Transverse colon (tissue), 4 donors: ENCODE measurements at regions not wholly inside any gene's neighbourhood (a gene's known extent, or its start where the extent isn't known, plus 50 kb on each side); places are given as distances from the start of the nearest gene placed in this dataset.

Experiments
- DNase-seq: peaks from one replicate; pipeline ENCODE4 v3.0.0-alpha.2; 2019
- H3K27ac ChIP-seq, 4 donors: fragments of 200-600 bp; sonication (generic); 2 replicates each; pipeline ENCODE4 v1.5.1; 2016 to 2018; ENCODE audit warnings: inconsistent platforms in 4 of 4
- H3K27me3 ChIP-seq: fragments of 200-600 bp; sonication (generic); 2 replicates; pipeline ENCODE4 v1.5.1; 2017; ENCODE audit warnings: inconsistent platforms
- H3K36me3 ChIP-seq, 4 donors: fragments of 200-600 bp; sonication (generic); 2 replicates each; pipeline ENCODE4 v1.5.1; 2017 to 2019; ENCODE audit warnings: inconsistent platforms in 4 of 4
- H3K4me1 ChIP-seq, 4 donors: fragments of 200-600 bp; sonication (generic); 2 replicates each; pipeline ENCODE4 v1.5.1; 2017 to 2020; ENCODE audit warnings: inconsistent platforms in 4 of 4
- H3K4me3 ChIP-seq, 4 donors: fragments of 200-600 bp; sonication (generic); 1 replicate in 1 of 4; 2 replicates in 3 of 4; pipeline versions ENCODE4 v1.5.1 to v1.6.1; 2017 to 2019; ENCODE audit warnings: inconsistent platforms in 4 of 4
- H3K9me3 ChIP-seq, 2 donors: fragments of 200-600 bp; sonication (generic); 2 replicates each; pipeline ENCODE4 v1.5.1; 2017 to 2019; ENCODE audit warnings: inconsistent platforms in 2 of 2
- CTCF ChIP-seq, 5 experiments: fragments of 200-600 bp in 3 of 5; fragments of 450-650 bp in 2 of 5; sonication (generic) in 3 of 5; IDR thresholded peaks; 1 replicate in 2 of 5; 2 replicates in 3 of 5; pipeline ENCODE4 v1.5.1; 2016 to 2017; ENCODE audit warnings: antibody characterized with exemption in 5 of 5, inconsistent platforms in 3 of 5, mild to moderate bottlenecking in 2 of 5, moderate library complexity in 1 of 5
- EP300 ChIP-seq: sonication (generic); formaldehyde crosslinking; IDR thresholded peaks from one replicate; pipeline ENCODE4 v1.6.1; 2017; ENCODE audit warnings: antibody characterized with exemption, low read depth
- POLR2A ChIP-seq: fragments of 450-650 bp; IDR thresholded peaks from one replicate; pipeline ENCODE4 v1.6.1; 2016; ENCODE audit warnings: antibody characterized with exemption, mild to moderate bottlenecking, moderate library complexity
- POLR2AphosphoS5 ChIP-seq, 3 donors: sonication (generic); formaldehyde crosslinking; IDR thresholded peaks; one replicate each; pipeline ENCODE4 v1.6.1; 2016; ENCODE audit warnings: antibody characterized with exemption in 3 of 3
- WGBS, 2 donors: methylation state at CpG; one replicate each; pipeline ENCODE4 v1.1.5; 2018; ENCODE audit warnings: low coverage in 1 of 2; 5-methylcytosine and 5-hydroxymethylcytosine counted together
- in situ Hi-C, 4 donors: fragments of 200-750 bp; cut with MboI; loops; one replicate each; pipeline versions ENCODE4 v1.15.0 to v1.15.1; 2017; ENCODE audit warnings: low sequenced_read_pairs in 3 of 4, low pct_ligation_motif_present in 1 of 4, low pct_unique_long_range_greater_than_20kb in 1 of 4
- intact Hi-C: fragments of 100-400 bp; cut with DNase I; formaldehyde crosslinking; loops from one replicate; pipeline ENCODE4 v1.15.1; 2023; ENCODE audit warnings: low total_unique reads

- in situ Hi-C loops = no loop called here
- Histone ChIP-seq H3K36me3 (no peaks in the 10 kb centered on the region), H3K27me3 (no peaks in the 10 kb centered on the region), H3K9me3 (no peaks in the 10 kb centered on the region), H3K4me3 (no peak overlapping the region), H3K27ac (no peak overlapping the region), H3K4me1 (no peaks in the 10 kb centered on the region)
- DNase-seq = no peak
- intact Hi-C loops = no loop called here
- 62 to 63% methylated on average over 3 of the region's 3 CpGs for WGBS, 2 donors
- TF ChIP-seq CTCF (IDR thresholded peaks at IDR 0.05) (no peak), POLR2AphosphoS5 (IDR thresholded peaks at IDR 0.05) (no peak), EP300 (no peak), POLR2A (no peak)
These were observed 193.5 kb upstream of the SOX2 start for GRCh38 chr3:181518222-181518621.

- no peaks in the 10 kb centered on the region for H3K27me3 ChIP-seq
- in situ Hi-C loops = no loop called here
- DNase-seq = no peak
- no peak overlapping the region for H3K27ac ChIP-seq
- TF ChIP-seq EP300 = no peak
- TF ChIP-seq CTCF (IDR thresholded peaks at IDR 0.05) = no peak
- no peak for TF ChIP-seq POLR2A
- no peak for TF ChIP-seq POLR2AphosphoS5 (IDR thresholded peaks at IDR 0.05)
- no peak overlapping the region for H3K4me3 ChIP-seq
- intact Hi-C loops = no loop called here
- H3K4me1 ChIP-seq = no peaks in the 10 kb centered on the region
- peaks cover 0 to 8% of the 10 kb centered on the region in 2 donors for H3K9me3 ChIP-seq
- 74% methylated on average over 1 of the region's 1 CpG; no CpG with 5 or more reads in 1 of the 2 donors for WGBS, 2 donors
- H3K36me3 ChIP-seq = no peaks in the 10 kb centered on the region
These were observed 198.9 kb upstream of the SOX2 start for GRCh38 chr3:181512787-181513186.

GRCh38 chr3:181510500-181510899 lies 201.2 kb upstream of the SOX2 start:
- intact Hi-C loops (no loop called here), in situ Hi-C loops (no loop called here)
- DNase-seq = no peak
- no peak overlapping the region for H3K4me3 ChIP-seq
- TF ChIP-seq POLR2AphosphoS5 (IDR thresholded peaks at IDR 0.05) (no peak), CTCF (IDR thresholded peaks at IDR 0.05) (no peak), POLR2A (no peak), EP300 (no peak)
- H3K27me3 ChIP-seq = no peaks in the 10 kb centered on the region
- no peaks in the 10 kb centered on the region for H3K36me3 ChIP-seq
- H3K27ac ChIP-seq = no peak overlapping the region
- 73% methylated on average over 3 of the region's 3 CpGs; no CpG with 5 or more reads in 1 of the 2 donors for WGBS, 2 donors
- peaks cover 0 to 8% of the 10 kb centered on the region in 2 donors for H3K9me3 ChIP-seq
- H3K4me1 ChIP-seq = no peaks in the 10 kb centered on the region

- Histone ChIP-seq H3K4me1 (no peaks in the 10 kb centered on the region), H3K4me3 (no peak overlapping the region), H3K27me3 (no peaks in the 10 kb centered on the region), H3K27ac (no peak overlapping the region), H3K9me3 (no peaks in the 10 kb centered on the region), H3K36me3 (no peaks in the 10 kb centered on the region)
- WGBS, 2 donors = 63 to 70% methylated on average over 3 of the region's 3 CpGs
- no peak for DNase-seq
- intact Hi-C loops (no loop called here), in situ Hi-C loops (no loop called here)
- TF ChIP-seq POLR2AphosphoS5 (IDR thresholded peaks at IDR 0.05) (no peak), POLR2A (no peak), CTCF (IDR thresholded peaks at IDR 0.05) (no peak), EP300 (no peak)
These were observed 214.4 kb upstream of the SOX2 start for GRCh38 chr3:181497358-181497757.
